Left lung (tissue), 4 donors: ENCODE measurements at regions not wholly inside any gene's neighbourhood (a gene's known extent, or its start where the extent isn't known, plus 50 kb on each side); places are given as distances from the start of the nearest gene placed in this dataset.

Experiments
- ATAC-seq: fragments of 200-7000 bp; cut with Tn5 transposase; one replicate; pipeline ENCODE4 v1.9.1; 2020; ENCODE audit warnings: moderate library complexity
- DNase-seq, 4 donors: peaks; one replicate each; pipeline ENCODE4 v3.0.0-alpha.2; 2013 to 2020
- H3K27ac ChIP-seq, 2 donors: fragments of 200-600 bp; sonication (generic) in 1 of 2; one replicate each; pipeline versions ENCODE4 v1.5.0 to v1.8.0; 2020 to 2021
- H3K27me3 ChIP-seq, 2 donors: fragments of 200-600 bp; sonication (generic) in 1 of 2; one replicate each; pipeline versions ENCODE4 v1.5.0 to v1.8.0; 2020 to 2021
- H3K36me3 ChIP-seq, 2 donors: fragments of 200-600 bp; sonication (generic) in 1 of 2; one replicate each; pipeline versions ENCODE4 v1.5.0 to v1.8.0; 2020 to 2021
- H3K4me1 ChIP-seq, 2 donors: fragments of 200-600 bp; one replicate each; pipeline ENCODE4 v1.8.0; 2021
- H3K4me3 ChIP-seq, 2 donors: fragments of 200-600 bp; sonication (generic) in 1 of 2; one replicate each; pipeline versions ENCODE4 v1.5.0 to v1.8.0; 2020 to 2021; ENCODE audit warnings: mild to moderate bottlenecking in 1 of 2
- H3K9me3 ChIP-seq, 2 donors: fragments of 200-600 bp; sonication (generic) in 1 of 2; one replicate each; pipeline versions ENCODE4 v1.5.0 to v1.8.0; 2020 to 2021
- intact Hi-C, 2 donors: fragments of 100-400 bp; cut with DNase I; formaldehyde crosslinking; loops; one replicate each; pipeline versions ENCODE4 v1.11.2 to v1.14.2; 2022
- TF ChIP-seq, protein P1 (sequence below), 2 donors: fragments of 200-600 bp; sonication (generic) in 1 of 2; IDR thresholded peaks; one replicate each; pipeline versions ENCODE4 v1.5.0 to v1.8.0; 2021; ENCODE audit warnings: antibody characterized with exemption in 2 of 2
- donor health status: DM: no; HTN: yes; CAD: no.
- donor health status: DM: no; HTN: no; CAD: no.

DNA sequence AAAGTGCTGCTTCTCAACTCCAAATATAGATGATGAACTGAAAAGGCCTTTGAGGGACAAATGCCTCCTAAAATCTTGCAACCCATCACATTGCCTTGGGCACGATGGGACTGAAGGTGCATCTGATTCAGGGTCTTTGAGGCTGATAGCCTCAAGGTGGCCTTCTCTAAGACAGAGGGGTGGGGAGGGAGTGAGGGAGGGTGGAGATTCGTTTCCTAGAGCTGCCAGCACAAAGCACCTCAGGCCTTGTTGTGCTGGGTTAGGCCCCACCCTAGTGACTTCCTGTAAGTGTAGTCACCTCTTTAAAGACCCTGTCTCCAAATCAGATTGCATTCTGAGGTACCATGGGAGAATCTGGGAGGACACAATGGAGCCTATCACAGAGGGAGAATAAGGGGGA is 57.1 kb downstream of the BARX1 start:
- ATAC-seq = no peak
- no peak overlapping the region for H3K27ac ChIP-seq
- peaks cover 0 to 8% of the 10 kb centered on the region in 2 donors for H3K9me3 ChIP-seq
- H3K4me3 ChIP-seq = no peak overlapping the region
- DNase-seq = no peak
- intact Hi-C loops = no loop called here
- H3K27me3 ChIP-seq = no peaks in the 10 kb centered on the region
- TF ChIP-seq, protein P1, sequence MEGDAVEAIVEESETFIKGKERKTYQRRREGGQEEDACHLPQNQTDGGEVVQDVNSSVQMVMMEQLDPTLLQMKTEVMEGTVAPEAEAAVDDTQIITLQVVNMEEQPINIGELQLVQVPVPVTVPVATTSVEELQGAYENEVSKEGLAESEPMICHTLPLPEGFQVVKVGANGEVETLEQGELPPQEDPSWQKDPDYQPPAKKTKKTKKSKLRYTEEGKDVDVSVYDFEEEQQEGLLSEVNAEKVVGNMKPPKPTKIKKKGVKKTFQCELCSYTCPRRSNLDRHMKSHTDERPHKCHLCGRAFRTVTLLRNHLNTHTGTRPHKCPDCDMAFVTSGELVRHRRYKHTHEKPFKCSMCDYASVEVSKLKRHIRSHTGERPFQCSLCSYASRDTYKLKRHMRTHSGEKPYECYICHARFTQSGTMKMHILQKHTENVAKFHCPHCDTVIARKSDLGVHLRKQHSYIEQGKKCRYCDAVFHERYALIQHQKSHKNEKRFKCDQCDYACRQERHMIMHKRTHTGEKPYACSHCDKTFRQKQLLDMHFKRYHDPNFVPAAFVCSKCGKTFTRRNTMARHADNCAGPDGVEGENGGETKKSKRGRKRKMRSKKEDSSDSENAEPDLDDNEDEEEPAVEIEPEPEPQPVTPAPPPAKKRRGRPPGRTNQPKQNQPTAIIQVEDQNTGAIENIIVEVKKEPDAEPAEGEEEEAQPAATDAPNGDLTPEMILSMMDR (IDR thresholded peaks at IDR 0.05) = no peak
- H3K4me1 ChIP-seq = no peaks in the 10 kb centered on the region
- no peaks in the 10 kb centered on the region for H3K36me3 ChIP-seq

DNA sequence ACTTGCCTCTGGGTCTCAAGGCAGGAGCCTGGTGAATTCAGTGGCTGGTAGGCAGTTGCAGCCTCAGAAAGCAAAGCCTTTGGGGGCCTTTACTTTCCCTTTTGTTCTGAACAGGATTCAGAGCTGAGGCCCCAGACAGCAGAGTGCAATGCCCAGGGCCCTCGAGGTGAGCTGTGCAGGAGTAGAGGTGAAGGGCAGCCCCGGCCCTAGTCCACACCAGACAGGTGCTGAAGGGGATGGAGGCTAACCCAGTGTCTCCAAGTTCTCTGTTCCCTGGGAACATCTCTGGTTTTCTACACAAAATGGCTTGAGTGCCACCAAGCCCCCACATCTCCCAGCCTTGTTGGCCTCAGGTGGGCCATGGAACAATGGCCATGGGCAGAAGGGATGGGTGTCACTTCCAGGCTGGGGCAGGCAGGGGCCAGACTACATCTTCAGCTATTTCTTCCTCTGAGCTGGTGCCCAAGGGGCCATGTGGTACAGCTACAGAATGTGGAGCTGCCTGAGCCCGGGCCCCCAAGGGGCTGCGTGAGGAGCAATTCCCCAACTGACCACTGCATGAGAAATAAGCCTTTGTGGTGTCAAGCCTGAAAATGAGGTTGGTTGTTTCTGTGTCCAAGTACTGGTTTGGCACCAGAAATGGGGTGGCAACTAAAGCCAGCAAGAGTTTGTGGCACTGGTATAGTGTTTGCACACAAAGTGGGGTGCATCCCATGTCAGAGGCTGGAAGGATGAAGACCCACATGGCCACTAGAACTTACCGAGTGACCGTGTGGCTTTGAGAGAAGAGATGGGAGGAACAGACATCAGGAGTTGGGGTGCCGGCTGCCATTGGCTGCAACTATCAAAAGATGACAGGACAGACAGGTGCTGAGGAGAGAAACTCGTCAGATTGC is 57.8 kb downstream of the BARX1 start:
- H3K27ac ChIP-seq = no peak overlapping the region
- no peaks in the 10 kb centered on the region for H3K27me3 ChIP-seq
- H3K4me1 ChIP-seq = no peaks in the 10 kb centered on the region
- no peaks in the 10 kb centered on the region for H3K36me3 ChIP-seq
- intact Hi-C loops = no loop called here
- TF ChIP-seq, protein P1 (IDR thresholded peaks at IDR 0.05) = no peak
- H3K4me3 ChIP-seq = no peak overlapping the region
- H3K9me3 ChIP-seq = peaks cover 0 to 15% of the 10 kb centered on the region in 2 donors
- ATAC-seq (no peak), DNase-seq (peak in 1 of 4 donors; percentile 39)

DNA sequence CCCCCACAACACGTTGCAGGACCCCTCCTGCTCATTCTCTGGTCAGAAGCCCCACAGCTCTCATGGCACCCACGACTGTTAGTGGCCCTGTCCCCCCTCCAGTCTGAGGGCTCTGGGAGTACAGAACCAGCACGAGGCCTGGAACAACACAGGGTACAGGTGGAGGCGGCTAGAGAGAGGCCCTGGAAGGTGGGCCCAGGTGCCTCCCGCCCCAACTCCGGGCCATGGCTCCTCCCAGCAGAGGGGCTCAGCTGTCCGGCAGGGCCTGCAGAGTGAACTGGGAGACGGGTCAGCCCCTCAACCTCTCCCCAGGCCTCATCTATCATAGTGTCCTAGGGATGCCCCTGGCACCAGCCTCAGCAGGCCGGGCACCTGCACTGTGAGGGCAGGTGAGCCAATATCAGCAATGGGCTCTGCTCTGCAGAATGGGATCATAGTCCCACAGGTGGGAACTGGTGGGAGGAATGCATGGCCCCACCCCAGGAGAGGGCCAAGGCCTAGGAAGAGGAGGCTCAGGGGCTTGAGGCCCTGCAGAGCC is 58.6 kb downstream of the BARX1 start:
- Histone ChIP-seq H3K4me3 (no peak overlapping the region), H3K4me1 (no peaks in the 10 kb centered on the region), H3K36me3 (no peaks in the 10 kb centered on the region), H3K27me3 (no peaks in the 10 kb centered on the region), H3K9me3 (peaks cover 0 to 18% of the 10 kb centered on the region in 2 donors), H3K27ac (no peak overlapping the region)
- TF ChIP-seq, protein P1 (IDR thresholded peaks at IDR 0.05) = no peak
- ATAC-seq = no peak
- peak in 1 of 4 donors; percentile 45 for DNase-seq
- intact Hi-C loops = no loop called here

DNA sequence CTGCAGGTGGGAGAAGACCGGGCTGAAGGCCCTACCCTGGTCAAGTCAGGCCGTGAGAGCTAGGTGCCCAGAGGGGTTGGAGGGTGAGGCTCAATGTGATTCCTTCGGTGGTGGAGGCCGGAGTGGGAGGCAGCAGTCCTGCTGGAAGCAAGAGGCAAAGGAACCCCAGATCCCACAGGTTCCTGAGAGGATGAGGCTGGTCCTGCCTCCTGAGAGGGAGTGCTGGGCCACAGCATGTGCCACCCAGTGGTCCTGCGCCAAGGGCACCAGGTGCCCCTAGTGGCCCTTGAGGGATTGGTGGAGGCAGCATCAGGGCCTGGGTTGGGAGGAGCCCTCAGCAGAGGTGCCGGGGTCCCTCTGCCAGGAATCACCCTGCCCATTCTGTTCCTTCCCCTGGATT is 59.1 kb downstream of the BARX1 start:
- H3K36me3 ChIP-seq = no peaks in the 10 kb centered on the region
- H3K27me3 ChIP-seq = no peaks in the 10 kb centered on the region
- H3K4me1 ChIP-seq = no peaks in the 10 kb centered on the region
- no peak overlapping the region for H3K4me3 ChIP-seq
- DNase-seq (peak in 1 of 4 donors; percentile 61), ATAC-seq (no peak)
- TF ChIP-seq, protein P1 (IDR thresholded peaks at IDR 0.05) = no peak
- H3K9me3 ChIP-seq = peaks cover 0 to 18% of the 10 kb centered on the region in 2 donors
- intact Hi-C loops = no loop called here
- H3K27ac ChIP-seq = no peak overlapping the region

DNA sequence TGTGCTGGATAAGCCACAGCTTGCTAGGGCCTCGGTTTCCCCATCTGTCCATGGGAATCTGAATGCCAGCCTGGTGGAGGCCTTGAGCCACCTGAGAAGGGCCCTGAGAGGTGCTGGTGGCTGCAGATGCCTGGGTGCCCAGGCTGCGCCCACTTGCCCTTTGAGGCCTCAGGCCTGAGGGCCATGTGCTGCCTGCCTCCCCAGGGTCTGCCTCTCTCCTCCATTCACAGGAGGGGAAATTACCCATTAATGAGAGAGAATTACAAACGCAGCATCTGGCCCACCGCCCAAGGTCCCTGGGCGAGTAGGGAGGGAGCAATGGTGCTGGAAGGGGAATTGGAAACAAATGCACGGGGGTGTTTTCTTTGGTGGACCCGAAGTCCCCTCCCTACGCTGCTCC is 59.6 kb downstream of the BARX1 start:
- Histone ChIP-seq H3K4me3 (no peak overlapping the region), H3K27ac (no peak overlapping the region), H3K4me1 (no peaks in the 10 kb centered on the region), H3K36me3 (no peaks in the 10 kb centered on the region), H3K9me3 (peaks cover 0 to 18% of the 10 kb centered on the region in 2 donors), H3K27me3 (no peaks in the 10 kb centered on the region)
- DNase-seq (peak in 1 of 4 donors; percentile 33), ATAC-seq (no peak)
- intact Hi-C loops = no loop called here
- TF ChIP-seq, protein P1 (IDR thresholded peaks at IDR 0.05) = no peak
